Natural killer cell (primary cell): ENCODE measurements at regions not wholly inside any gene's neighbourhood (a gene's known extent, or its start where the extent isn't known, plus 50 kb on each side); places are given as distances from the start of the nearest gene placed in this dataset.

ENCODE experiments used
- ATAC-seq, 3 donors: fragments of 150-1000 bp in 2 of 3; fragments of 200-7000 bp in 1 of 3; cut with Tn5 transposase; 1 replicate in 1 of 3; 2 replicates in 2 of 3; pipeline ENCODE4 v1.10.0; 2021; ENCODE audit warnings: mild to moderate bottlenecking in 2 of 3, moderate library complexity in 2 of 3
- DNase-seq, 2 donors: peaks; one replicate each; pipeline versions ENCODE4 v3.0.0 to v3.0.0-alpha.2; 2013 to 2021; ENCODE audit warnings: mixed read lengths in 1 of 2
- H3K27ac ChIP-seq: one replicate; pipeline ENCODE4 v1.5.1; 2013; ENCODE audit warnings: mild to moderate bottlenecking, low read length
- H3K27me3 ChIP-seq: one replicate; pipeline ENCODE4 v1.6.1; 2013; ENCODE audit warnings: low read length; ENCODE audit not compliant: control insufficient read depth, insufficient read depth
- H3K36me3 ChIP-seq: one replicate; pipeline ENCODE4 v1.6.1; 2013; ENCODE audit warnings: low read length; ENCODE audit not compliant: control insufficient read depth, insufficient read depth
- H3K4me1 ChIP-seq: one replicate; pipeline ENCODE4 v1.6.1; 2013; ENCODE audit warnings: low read length; ENCODE audit not compliant: control insufficient read depth, insufficient read depth
- H3K4me3 ChIP-seq: one replicate; pipeline ENCODE4 v1.5.1; 2013; ENCODE audit warnings: low read length
- H3K9me3 ChIP-seq: one replicate; pipeline ENCODE4 v1.6.1; 2013; ENCODE audit warnings: low read length; ENCODE audit not compliant: control insufficient read depth, insufficient read depth
- H3K27ac Mint-ChIP-seq, 2 donors: one replicate each; pipeline ENCODE4 v1.8.0; 2022; ENCODE audit warnings: mild to moderate bottlenecking in 2 of 2, mixed read lengths in 2 of 2, moderate library complexity in 1 of 2
- H3K27me3 Mint-ChIP-seq, 2 donors: one replicate each; pipeline ENCODE4 v1.8.0; 2022; ENCODE audit warnings: low read depth in 2 of 2, mixed read lengths in 2 of 2
- H3K36me3 Mint-ChIP-seq: one replicate; pipeline ENCODE4 v1.8.0; 2022; ENCODE audit warnings: mixed read lengths
- H3K4me1 Mint-ChIP-seq, 2 donors: one replicate each; pipeline ENCODE4 v1.8.0; 2022; ENCODE audit warnings: mixed read lengths in 2 of 2
- H3K4me3 Mint-ChIP-seq: one replicate; pipeline ENCODE4 v1.8.0; 2022; ENCODE audit warnings: mild to moderate bottlenecking, moderate library complexity, mixed read lengths
- H3K9me3 Mint-ChIP-seq, 2 donors: one replicate each; pipeline ENCODE4 v1.8.0; 2022; ENCODE audit warnings: mixed read lengths in 2 of 2
- CTCF ChIP-seq: fragments of 200-600 bp; IDR thresholded peaks from one replicate; pipeline ENCODE4 v1.8.0; 2022; ENCODE audit warnings: antibody characterized with exemption
- WGBS: methylation state at CpG from one replicate; pipeline ENCODE4 v1.1.7; 2013; ENCODE audit warnings: missing lambda C conversion rate; ENCODE audit not compliant: insufficient coverage; 5-methylcytosine and 5-hydroxymethylcytosine counted together
- intact Hi-C: fragments of 100-400 bp; cut with micrococcal nuclease; formaldehyde crosslinking; loops from one replicate; pipeline ENCODE4 v1.14.2; 2022

GRCh38 chr12:107233551-107233950, 140.2 kb upstream of the CRY1 start:
- Histone ChIP-seq H3K9me3 (no peaks in the 10 kb centered on the region), H3K27ac (no peak overlapping the region), H3K36me3 (no peaks in the 10 kb centered on the region), H3K27me3 (no peaks in the 10 kb centered on the region), H3K4me3 (no peak overlapping the region), H3K4me1 (no peaks in the 10 kb centered on the region)
- H3K4me1 Mint-ChIP-seq = peaks cover 6% of the 10 kb centered on the region in 2 donors
- no peak overlapping the region for H3K4me3 Mint-ChIP-seq
- ATAC-seq = no peak
- intact Hi-C loops = no loop called here
- peaks cover 0 to 15% of the 10 kb centered on the region in 2 donors for H3K27me3 Mint-ChIP-seq
- 88% methylated on average over 3 of the region's 3 CpGs for WGBS
- H3K36me3 Mint-ChIP-seq = no peaks in the 10 kb centered on the region
- no peak for TF ChIP-seq CTCF
- DNase-seq = no peak
- no peak overlapping the region for H3K27ac Mint-ChIP-seq
- H3K9me3 Mint-ChIP-seq = no peaks in the 10 kb centered on the region

GRCh38 chr12:107235600-107235999, 142.3 kb upstream of the CRY1 start:
- no peak for ATAC-seq
- Mint-ChIP-seq H3K36me3 (no peaks in the 10 kb centered on the region), H3K27me3 (peaks cover 0 to 18% of the 10 kb centered on the region in 2 donors), H3K9me3 (no peaks in the 10 kb centered on the region), H3K4me1 (peaks cover 6% of the 10 kb centered on the region in 2 donors), H3K4me3 (no peak overlapping the region), H3K27ac (no peak overlapping the region)
- H3K4me1 ChIP-seq = no peaks in the 10 kb centered on the region
- no peaks in the 10 kb centered on the region for H3K27me3 ChIP-seq
- no peak for DNase-seq
- WGBS = 91% methylated on average over 2 of the region's 2 CpGs
- no peak overlapping the region for H3K27ac ChIP-seq
- no peak overlapping the region for H3K4me3 ChIP-seq
- no peaks in the 10 kb centered on the region for H3K9me3 ChIP-seq
- intact Hi-C loops = no loop called here
- no peaks in the 10 kb centered on the region for H3K36me3 ChIP-seq
- no peak for TF ChIP-seq CTCF

GRCh38 chr12:107236824-107237511, 143.6 kb upstream of the CRY1 start:
- intact Hi-C loops = no loop called here
- Mint-ChIP-seq H3K27me3 (peaks cover 10 to 18% of the 10 kb centered on the region in 2 donors), H3K27ac (no peak overlapping the region), H3K4me3 (no peak overlapping the region), H3K4me1 (peaks cover 6% of the 10 kb centered on the region in 2 donors), H3K9me3 (no peaks in the 10 kb centered on the region), H3K36me3 (no peaks in the 10 kb centered on the region)
- H3K4me1 ChIP-seq = no peaks in the 10 kb centered on the region
- ATAC-seq (no peak), DNase-seq (no peak)
- no peak overlapping the region for H3K4me3 ChIP-seq
- TF ChIP-seq CTCF = no peak
- H3K27me3 ChIP-seq = no peaks in the 10 kb centered on the region
- 37% methylated on average over 6 of the region's 6 CpGs for WGBS
- no peaks in the 10 kb centered on the region for H3K36me3 ChIP-seq
- no peak overlapping the region for H3K27ac ChIP-seq
- H3K9me3 ChIP-seq = no peaks in the 10 kb centered on the region

- no peak for ATAC-seq
- no peak for DNase-seq
- TF ChIP-seq CTCF = no peak
- H3K36me3 Mint-ChIP-seq = no peaks in the 10 kb centered on the region
- no peak overlapping the region for H3K27ac Mint-ChIP-seq
- no peak overlapping the region for H3K27ac ChIP-seq
- H3K27me3 Mint-ChIP-seq = peaks cover 22 to 25% of the 10 kb centered on the region in 2 donors
- no peaks in the 10 kb centered on the region for H3K9me3 Mint-ChIP-seq
- intact Hi-C loops = no loop called here
- no peaks in the 10 kb centered on the region for H3K9me3 ChIP-seq
- H3K4me1 Mint-ChIP-seq = peaks cover 6% of the 10 kb centered on the region in 2 donors
- no peaks in the 10 kb centered on the region for H3K36me3 ChIP-seq
- H3K4me3 ChIP-seq = no peak overlapping the region
- H3K4me3 Mint-ChIP-seq = no peak overlapping the region
- no peaks in the 10 kb centered on the region for H3K27me3 ChIP-seq
- 84% methylated on average over 3 of the region's 3 CpGs for WGBS
- no peaks in the 10 kb centered on the region for H3K4me1 ChIP-seq
These were observed 144.9 kb upstream of the CRY1 start for GRCh38 chr12:107238296-107238695.
